Omental fat pad (tissue), 3 donors: ENCODE measurements at regions not wholly inside any gene's neighbourhood (a gene's known extent, or its start where the extent isn't known, plus 50 kb on each side); places are given as distances from the start of the nearest gene placed in this dataset.

Experiments used
- ATAC-seq: fragments of 150-250 bp; one replicate; pipeline ENCODE4 v1.9.1; 2016; ENCODE audit warnings: mild to moderate bottlenecking, moderate library complexity; ENCODE audit not compliant: low FRiP score
- DNase-seq: peaks from one replicate; pipeline ENCODE4 v3.0.0-alpha.2; 2019; ENCODE audit warnings: low spot score
- CTCF ChIP-seq, 3 donors: fragments of 450-650 bp; IDR thresholded peaks; one replicate each; pipeline ENCODE4 v1.5.1; 2016 to 2017; ENCODE audit warnings: antibody characterized with exemption in 3 of 3, mild to moderate bottlenecking in 3 of 3, moderate library complexity in 2 of 3

DNA sequence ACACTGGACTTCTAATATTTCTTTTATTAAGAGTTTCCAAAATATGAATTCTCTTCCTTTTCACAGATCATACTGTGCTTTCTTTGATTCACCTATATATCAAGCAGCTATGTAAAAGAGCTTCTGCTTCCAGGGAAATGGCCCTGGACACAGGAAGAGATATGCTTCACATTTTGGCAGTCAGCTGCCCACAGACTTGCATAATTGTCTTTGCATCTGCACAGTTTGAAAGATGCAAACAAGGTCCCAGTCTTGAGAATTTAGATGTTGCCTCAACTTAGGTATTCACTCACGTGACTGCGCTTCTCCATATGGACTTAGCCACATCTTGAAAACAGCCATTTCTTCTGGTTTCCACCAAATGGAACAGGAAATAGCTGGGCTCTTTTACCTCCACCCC lies 92.3 kb upstream of the POU2AF2 start:
- no peak for TF ChIP-seq CTCF (IDR thresholded peaks at IDR 0.05)
- no peak for DNase-seq
- ATAC-seq: no peak

DNA sequence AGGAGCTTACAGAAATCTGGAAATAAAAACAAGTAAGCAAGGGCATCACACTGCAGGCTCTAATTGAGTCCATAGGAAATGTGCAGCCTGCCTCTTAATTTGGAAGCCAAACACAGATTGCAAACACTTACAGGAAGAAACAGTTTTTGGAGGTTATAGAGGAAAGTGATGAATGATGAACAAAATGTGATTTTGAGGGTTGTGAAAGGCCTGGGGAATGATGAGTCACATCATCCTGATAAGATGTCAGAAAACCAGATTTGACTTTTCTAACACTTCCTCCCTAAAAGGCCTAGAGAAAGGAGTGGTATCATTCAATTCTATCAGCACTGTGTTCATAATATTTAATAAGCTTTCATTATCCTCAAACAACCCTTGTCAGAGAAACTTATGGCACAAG lies 96.6 kb upstream of the POU2AF2 start:
- ATAC-seq: peak; percentile 90
- DNase-seq: no peak
- no peak for TF ChIP-seq CTCF (IDR thresholded peaks at IDR 0.05)

DNA sequence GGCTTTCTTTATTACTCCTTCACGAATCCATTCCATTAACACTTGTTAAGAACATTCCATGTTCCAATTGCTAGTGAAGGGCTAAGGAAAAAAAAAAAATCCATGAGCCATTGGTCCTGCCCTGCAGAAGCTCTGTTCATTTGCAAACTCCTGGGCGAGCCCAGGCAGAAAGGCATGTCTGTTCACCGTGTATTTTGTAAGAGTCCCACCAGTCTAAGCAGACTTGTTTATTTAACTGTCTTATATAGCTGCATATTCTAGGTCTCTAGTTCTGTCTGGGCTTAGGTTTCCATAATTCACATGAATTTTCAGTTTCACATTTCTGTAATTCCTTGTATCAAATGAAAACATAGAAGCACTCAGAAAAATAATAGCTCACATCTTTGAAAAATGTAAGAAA lies 97.4 kb upstream of the POU2AF2 start:
- TF ChIP-seq CTCF (IDR thresholded peaks at IDR 0.05): no peak
- ATAC-seq: no peak
- no peak for DNase-seq

DNA sequence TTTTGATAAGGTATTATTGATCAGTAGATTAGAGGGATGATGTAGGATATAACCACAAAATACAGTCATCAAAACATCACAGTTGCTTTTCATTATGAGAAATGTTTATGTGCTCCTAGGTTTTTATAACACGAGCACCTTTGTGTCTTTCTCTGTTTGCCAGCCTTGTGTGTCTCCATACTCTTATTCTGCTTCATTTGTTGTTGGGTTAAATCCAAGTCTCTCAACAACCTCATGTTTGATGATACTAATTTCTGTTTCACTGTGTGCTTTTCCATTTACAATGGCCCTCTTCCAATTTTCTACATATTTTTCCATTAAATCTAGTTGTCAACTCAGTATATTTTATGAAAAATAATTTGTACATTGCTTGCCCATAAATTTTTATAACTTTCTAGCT lies 107.7 kb upstream of the POU2AF2 start:
- TF ChIP-seq CTCF (IDR thresholded peaks at IDR 0.05): no peak
- no peak for DNase-seq
- ATAC-seq: no peak

- no peak for ATAC-seq
- TF ChIP-seq CTCF (IDR thresholded peaks at IDR 0.05): no peak
- DNase-seq: no peak
These were observed 109.6 kb upstream of the POU2AF2 start for GRCh38 chr11:111135778-111136570.

GRCh38 chr11:111135101-111135500 lies 110.4 kb upstream of the POU2AF2 start:
- ATAC-seq: no peak
- TF ChIP-seq CTCF (IDR thresholded peaks at IDR 0.05): no peak
- DNase-seq: no peak
